Fibroblast of lung (primary cell): ENCODE measurements at regions not wholly inside any gene's neighbourhood (a gene's known extent, or its start where the extent isn't known, plus 50 kb on each side); places are given as distances from the start of the nearest gene placed in this dataset.

ENCODE experiments used
- DNase-seq, 2 donors: peaks; one replicate each; pipeline versions ENCODE4 v3.0.0 to v3.0.0-alpha.2; 2010; ENCODE audit warnings: low read depth in 2 of 2
- H2AFZ ChIP-seq: 2 replicates; pipeline ENCODE4 v1.5.1; 2012; ENCODE audit warnings: low read length, control low read depth, inconsistent platforms
- H3K27ac ChIP-seq: 2 replicates; pipeline ENCODE4 v1.5.1; 2011; ENCODE audit warnings: low read length, control low read depth; ENCODE audit not compliant: insufficient read depth
- H3K27me3 ChIP-seq: 2 replicates; pipeline ENCODE4 v1.5.1; 2011; ENCODE audit warnings: mild to moderate bottlenecking, low read length; ENCODE audit not compliant: control insufficient read depth, insufficient read depth
- H3K36me3 ChIP-seq: 2 replicates; pipeline ENCODE4 v1.5.1; 2011; ENCODE audit warnings: low read length; ENCODE audit not compliant: control insufficient read depth, insufficient read depth
- H3K4me1 ChIP-seq: 2 replicates; pipeline ENCODE4 v1.5.1; 2011; ENCODE audit warnings: low read length; ENCODE audit not compliant: control insufficient read depth, insufficient read depth; ENCODE audit errors: extremely low read depth
- H3K4me2 ChIP-seq: 2 replicates; pipeline ENCODE4 v1.5.1; 2011; ENCODE audit warnings: low read length, control low read depth; ENCODE audit not compliant: insufficient read depth; ENCODE audit errors: extremely low read depth
- H3K4me3 ChIP-seq, 4 experiments: fragments of 200-600 bp in 1 of 4; sonication (generic) in 1 of 4; replicated peaks in 1 of 4; 2 replicates each; pipeline ENCODE4 v1.5.1; 2011 to 2016; ENCODE audit warnings: low read length in 4 of 4, low read depth in 3 of 4, mild to moderate bottlenecking in 3 of 4, control low read depth in 2 of 4, inconsistent platforms in 1 of 4, mixed read lengths in 1 of 4; ENCODE audit not compliant: insufficient read depth in 1 of 4; ENCODE audit errors: control extremely low read depth in 1 of 4
- H3K79me2 ChIP-seq: 2 replicates; pipeline ENCODE4 v1.5.1; 2012; ENCODE audit warnings: mild to moderate bottlenecking, low read length, inconsistent platforms; ENCODE audit not compliant: control insufficient read depth, insufficient read depth
- H3K9ac ChIP-seq: 2 replicates; pipeline ENCODE4 v1.5.1; 2011; ENCODE audit warnings: mild to moderate bottlenecking, low read length, control low read depth; ENCODE audit not compliant: insufficient read depth
- H3K9me3 ChIP-seq: 2 replicates; pipeline ENCODE4 v1.5.1; 2012; ENCODE audit warnings: low read depth, low read length; ENCODE audit not compliant: control insufficient read depth, insufficient read depth
- H4K20me1 ChIP-seq: 2 replicates; pipeline ENCODE4 v1.5.1; 2011; ENCODE audit warnings: low read length; ENCODE audit not compliant: control insufficient read depth, insufficient read depth; ENCODE audit errors: extremely low read depth
- EZH2 ChIP-seq: IDR thresholded peaks from 2 replicates; pipeline ENCODE4 v1.5.1; 2012; ENCODE audit warnings: low read length, control low read depth, mild to moderate bottlenecking; ENCODE audit errors: missing control alignments
- TF ChIP-seq, protein P1 (sequence below), 2 donors: IDR thresholded peaks in 1 of 2; conservative IDR thresholded peaks in 1 of 2; 1 replicate in 1 of 2; 2 replicates in 1 of 2; pipeline ENCODE4 v1.5.1; 2011 to 2012; ENCODE audit warnings: low read length in 2 of 2, control low read depth in 1 of 2, inconsistent platforms in 1 of 2, low read depth in 1 of 2, mild to moderate bottlenecking in 1 of 2

DNA sequence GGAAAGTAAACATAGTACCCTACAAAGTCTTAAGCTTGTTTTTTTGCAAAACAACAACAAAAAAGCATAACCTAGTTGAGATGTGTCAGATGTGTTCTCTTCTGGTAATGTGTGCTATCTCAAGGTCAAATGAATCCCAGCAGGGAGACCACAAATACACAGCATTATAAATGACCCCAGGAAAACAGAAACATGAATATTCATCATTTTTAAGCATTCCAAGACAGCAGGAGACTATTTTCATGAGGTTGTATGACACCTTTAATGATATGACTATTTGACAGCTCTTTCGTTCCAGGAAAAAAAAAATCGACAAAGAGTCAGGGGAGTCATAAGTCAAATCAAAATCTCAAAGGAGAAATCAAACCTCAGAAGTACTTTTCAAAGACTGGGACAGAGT lies 62.7 kb upstream of the CBLB start:
- DNase-seq = no peak
- no peaks in the 10 kb centered on the region for H3K27me3 ChIP-seq
- TF ChIP-seq, protein P1, sequence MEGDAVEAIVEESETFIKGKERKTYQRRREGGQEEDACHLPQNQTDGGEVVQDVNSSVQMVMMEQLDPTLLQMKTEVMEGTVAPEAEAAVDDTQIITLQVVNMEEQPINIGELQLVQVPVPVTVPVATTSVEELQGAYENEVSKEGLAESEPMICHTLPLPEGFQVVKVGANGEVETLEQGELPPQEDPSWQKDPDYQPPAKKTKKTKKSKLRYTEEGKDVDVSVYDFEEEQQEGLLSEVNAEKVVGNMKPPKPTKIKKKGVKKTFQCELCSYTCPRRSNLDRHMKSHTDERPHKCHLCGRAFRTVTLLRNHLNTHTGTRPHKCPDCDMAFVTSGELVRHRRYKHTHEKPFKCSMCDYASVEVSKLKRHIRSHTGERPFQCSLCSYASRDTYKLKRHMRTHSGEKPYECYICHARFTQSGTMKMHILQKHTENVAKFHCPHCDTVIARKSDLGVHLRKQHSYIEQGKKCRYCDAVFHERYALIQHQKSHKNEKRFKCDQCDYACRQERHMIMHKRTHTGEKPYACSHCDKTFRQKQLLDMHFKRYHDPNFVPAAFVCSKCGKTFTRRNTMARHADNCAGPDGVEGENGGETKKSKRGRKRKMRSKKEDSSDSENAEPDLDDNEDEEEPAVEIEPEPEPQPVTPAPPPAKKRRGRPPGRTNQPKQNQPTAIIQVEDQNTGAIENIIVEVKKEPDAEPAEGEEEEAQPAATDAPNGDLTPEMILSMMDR (conservative IDR thresholded peaks at IDR 0.05 in 1 of 2, IDR thresholded peaks at IDR 0.05 in 1 of 2; ENCODE audit: low read depth in 1 of 2, low read length in 2 of 2) = no peak
- TF ChIP-seq EZH2 = no peak
- H3K4me3 ChIP-seq = no peak overlapping the region
- no peaks in the 10 kb centered on the region for H3K9me3 ChIP-seq
- no peaks in the 10 kb centered on the region for H3K4me1 ChIP-seq
- no peak overlapping the region for H3K9ac ChIP-seq
- no peak overlapping the region for H2AFZ ChIP-seq
- no peaks in the 10 kb centered on the region for H3K79me2 ChIP-seq
- no peaks in the 10 kb centered on the region for H3K36me3 ChIP-seq
- H3K4me2 ChIP-seq = no peak overlapping the region
- H4K20me1 ChIP-seq = no peaks in the 10 kb centered on the region
- H3K27ac ChIP-seq = no peak overlapping the region

DNA sequence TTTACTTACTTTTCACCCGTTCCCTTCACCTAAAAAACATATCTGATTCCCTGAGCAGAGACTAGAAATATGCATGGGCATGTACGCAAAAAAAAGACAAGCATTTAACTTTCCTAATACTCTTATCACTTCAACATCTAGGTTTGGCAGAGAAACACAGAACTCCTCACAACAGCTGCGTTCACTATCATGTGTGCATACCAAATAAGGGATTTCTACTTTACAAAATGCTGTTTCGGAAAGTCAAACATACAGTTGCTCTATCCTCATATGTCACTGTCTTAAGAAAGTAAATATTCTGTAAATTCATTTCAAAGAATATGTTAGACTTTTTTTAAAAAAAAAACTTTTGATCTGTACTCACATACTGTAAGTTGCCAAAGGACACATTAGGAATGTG lies 65.1 kb upstream of the CBLB start:
- Histone ChIP-seq H3K79me2 (no peaks in the 10 kb centered on the region), H3K9ac (no peak overlapping the region), H3K4me3 (no peak overlapping the region), H3K27me3 (no peaks in the 10 kb centered on the region), H4K20me1 (no peaks in the 10 kb centered on the region), H3K36me3 (no peaks in the 10 kb centered on the region), H3K27ac (no peak overlapping the region), H3K4me1 (no peaks in the 10 kb centered on the region), H3K9me3 (no peaks in the 10 kb centered on the region), H2AFZ (peak overlapping the region; percentile 12), H3K4me2 (no peak overlapping the region)
- peak; percentile 80 to 87 for DNase-seq
- TF ChIP-seq EZH2 = no peak
- TF ChIP-seq, protein P1 (conservative IDR thresholded peaks at IDR 0.05 in 1 of 2, IDR thresholded peaks at IDR 0.05 in 1 of 2; ENCODE audit: low read depth in 1 of 2, low read length in 2 of 2) = no peak

DNA sequence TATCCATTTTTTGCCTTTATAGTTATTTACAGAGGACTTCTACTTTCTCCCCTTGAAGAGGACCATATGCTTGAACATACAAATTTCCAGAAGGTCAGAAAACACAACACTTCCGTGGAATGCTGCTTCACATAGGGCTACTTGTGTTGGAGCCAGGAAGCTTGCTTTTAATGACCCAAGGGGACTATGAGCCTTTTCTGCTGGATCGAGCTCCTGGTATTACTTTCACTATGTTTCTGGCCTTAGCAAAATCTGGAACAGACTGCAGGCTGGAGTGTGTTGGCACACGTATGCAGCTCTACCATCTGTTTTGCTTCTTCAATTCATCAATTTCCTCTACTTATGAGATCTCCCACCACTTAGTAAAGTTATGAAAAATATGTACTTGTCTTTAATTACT lies 69.3 kb upstream of the CBLB start:
- no peaks in the 10 kb centered on the region for H3K9me3 ChIP-seq
- peak overlapping the region in 3 of 4 experiments; percentile 15 to 45 (median 39) for H3K4me3 ChIP-seq
- H4K20me1 ChIP-seq = no peaks in the 10 kb centered on the region
- H3K9ac ChIP-seq = peak overlapping the region; percentile 28
- no peak for TF ChIP-seq EZH2
- TF ChIP-seq, protein P1 (conservative IDR thresholded peaks at IDR 0.05 in 1 of 2, IDR thresholded peaks at IDR 0.05 in 1 of 2; ENCODE audit: low read depth in 1 of 2, low read length in 2 of 2) = no peak
- peak overlapping the region; percentile 80 for H2AFZ ChIP-seq
- H3K27ac ChIP-seq = no peak overlapping the region
- DNase-seq = peak; percentile 59 to 77
- no peaks in the 10 kb centered on the region for H3K4me1 ChIP-seq
- no peaks in the 10 kb centered on the region for H3K36me3 ChIP-seq
- H3K79me2 ChIP-seq = no peaks in the 10 kb centered on the region
- peak overlapping the region; percentile 82 for H3K4me2 ChIP-seq
- H3K27me3 ChIP-seq = no peaks in the 10 kb centered on the region
